Loucy (cell line): ENCODE measurements at regions not wholly inside any gene's neighbourhood (a gene's known extent, or its start where the extent isn't known, plus 50 kb on each side); places are given as distances from the start of the nearest gene placed in this dataset.

ENCODE experiments used
- EZH2phosphoT487 ChIP-seq: fragments of 200-600 bp; IDR thresholded peaks from 2 replicates; pipeline ENCODE4 v1.6.1; 2018; ENCODE audit warnings: antibody characterized with exemption, mild to moderate bottlenecking, moderate library complexity, borderline replicate concordance
- TF ChIP-seq, protein P1 (sequence below): fragments of 200-600 bp; sonication (generic); conservative IDR thresholded peaks from 2 replicates; pipeline ENCODE4 v1.5.1; 2014; ENCODE audit warnings: mild to moderate bottlenecking, antibody characterized with exemption, low read length

DNA sequence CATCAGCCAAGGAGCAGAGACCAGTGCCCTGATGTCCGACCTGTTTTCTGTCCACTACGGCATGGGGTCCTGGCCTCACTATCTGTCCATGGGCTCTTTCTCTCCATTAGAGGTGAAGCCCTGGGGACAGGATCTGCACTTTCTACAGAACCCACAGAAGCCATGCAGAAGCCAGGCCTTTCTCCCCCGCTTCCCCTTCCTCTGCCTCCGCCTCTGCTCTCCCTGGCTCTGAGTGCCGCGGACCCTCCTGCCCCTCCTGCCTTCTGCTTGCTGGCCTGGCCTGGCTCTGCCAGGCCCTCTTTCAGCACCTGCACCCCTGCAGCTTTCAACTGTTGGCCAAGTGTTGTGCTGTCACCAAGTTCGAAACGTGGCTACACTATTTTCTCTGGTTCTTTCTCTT lies 439.8 kb upstream of the ZMIZ1 start:
- TF ChIP-seq, protein P1, sequence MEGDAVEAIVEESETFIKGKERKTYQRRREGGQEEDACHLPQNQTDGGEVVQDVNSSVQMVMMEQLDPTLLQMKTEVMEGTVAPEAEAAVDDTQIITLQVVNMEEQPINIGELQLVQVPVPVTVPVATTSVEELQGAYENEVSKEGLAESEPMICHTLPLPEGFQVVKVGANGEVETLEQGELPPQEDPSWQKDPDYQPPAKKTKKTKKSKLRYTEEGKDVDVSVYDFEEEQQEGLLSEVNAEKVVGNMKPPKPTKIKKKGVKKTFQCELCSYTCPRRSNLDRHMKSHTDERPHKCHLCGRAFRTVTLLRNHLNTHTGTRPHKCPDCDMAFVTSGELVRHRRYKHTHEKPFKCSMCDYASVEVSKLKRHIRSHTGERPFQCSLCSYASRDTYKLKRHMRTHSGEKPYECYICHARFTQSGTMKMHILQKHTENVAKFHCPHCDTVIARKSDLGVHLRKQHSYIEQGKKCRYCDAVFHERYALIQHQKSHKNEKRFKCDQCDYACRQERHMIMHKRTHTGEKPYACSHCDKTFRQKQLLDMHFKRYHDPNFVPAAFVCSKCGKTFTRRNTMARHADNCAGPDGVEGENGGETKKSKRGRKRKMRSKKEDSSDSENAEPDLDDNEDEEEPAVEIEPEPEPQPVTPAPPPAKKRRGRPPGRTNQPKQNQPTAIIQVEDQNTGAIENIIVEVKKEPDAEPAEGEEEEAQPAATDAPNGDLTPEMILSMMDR = no peak
- no peak for TF ChIP-seq EZH2phosphoT487
